Esophagus muscularis mucosa (tissue), 3 donors: ENCODE measurements at regions not wholly inside any gene's neighbourhood (a gene's known extent, or its start where the extent isn't known, plus 50 kb on each side); places are given as distances from the start of the nearest gene placed in this dataset.
"Not testable (repeated sequence)": the region's sequence is repeated elsewhere in the genome, so short reads cannot be mapped to it uniquely, and the experiment has no call there.

Experiments used
- EP300 ChIP-seq: sonication (generic); formaldehyde crosslinking; IDR thresholded peaks from one replicate; pipeline ENCODE4 v1.6.1; 2017; ENCODE audit warnings: antibody characterized with exemption
- POLR2A ChIP-seq: fragments of 450-650 bp; IDR thresholded peaks from one replicate; pipeline ENCODE4 v1.6.1; 2017; ENCODE audit warnings: antibody characterized with exemption, moderate library complexity, mild to moderate bottlenecking, low read depth
- POLR2AphosphoS5 ChIP-seq, 2 donors: sonication (generic); formaldehyde crosslinking; IDR thresholded peaks; one replicate each; pipeline ENCODE4 v1.6.1; 2017; ENCODE audit warnings: antibody characterized with exemption in 2 of 2

DNA sequence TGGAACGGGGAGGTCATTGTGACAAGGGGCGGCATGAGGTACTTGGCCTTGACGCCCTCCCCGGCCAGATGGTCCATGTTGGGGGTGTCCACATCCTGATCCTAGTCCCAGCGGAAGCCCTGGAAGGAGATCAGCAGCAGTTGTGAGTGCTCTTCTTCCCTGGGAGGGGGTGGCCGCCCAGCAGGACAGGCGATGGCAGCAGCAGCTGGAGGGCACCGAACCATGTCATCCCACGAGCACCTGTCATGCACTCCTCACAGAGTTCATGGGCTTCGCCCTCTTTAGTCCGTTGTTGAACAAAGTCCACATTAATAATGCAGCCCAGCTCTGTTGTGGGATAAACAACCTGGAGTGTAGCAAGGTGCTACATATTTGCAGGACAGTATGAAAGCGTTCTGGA, 130.7 kb downstream of the UNC93B1 start:
- TF ChIP-seq POLR2AphosphoS5 (IDR thresholded peaks at IDR 0.05); POLR2A; EP300: not testable (repeated sequence)
